Large intestine (tissue), 3 donors: ENCODE measurements at regions not wholly inside any gene's neighbourhood (a gene's known extent, or its start where the extent isn't known, plus 50 kb on each side); places are given as distances from the start of the nearest gene placed in this dataset.

Source experiments
- DNase-seq, 2 donors: peaks; one replicate each; pipeline versions ENCODE4 v3.0.0 to v3.0.0-alpha.2; 2013
- H3K27ac ChIP-seq: one replicate; pipeline ENCODE4 v1.5.1; 2013; ENCODE audit warnings: low read length
- H3K27me3 ChIP-seq: 2 replicates; pipeline ENCODE4 v1.6.1; 2013; ENCODE audit warnings: low read length; ENCODE audit not compliant: control insufficient read depth, insufficient read depth
- H3K36me3 ChIP-seq: 2 replicates; pipeline ENCODE4 v1.6.1; 2013; ENCODE audit warnings: low read length; ENCODE audit not compliant: control insufficient read depth, insufficient read depth
- H3K4me1 ChIP-seq: one replicate; pipeline ENCODE4 v1.6.1; 2013; ENCODE audit warnings: low read length; ENCODE audit not compliant: control insufficient read depth, insufficient read depth
- H3K4me3 ChIP-seq: one replicate; pipeline ENCODE4 v1.5.1; 2013; ENCODE audit warnings: low read length
- H3K9me3 ChIP-seq: one replicate; pipeline ENCODE4 v1.6.1; 2013; ENCODE audit warnings: mild to moderate bottlenecking, low read depth, low read length, moderate library complexity; ENCODE audit not compliant: control insufficient read depth
- WGBS: methylation state at CpG from one replicate; pipeline ENCODE4 v1.1.5; 2013; ENCODE audit warnings: low lambda C conversion rate; ENCODE audit not compliant: insufficient coverage; 5-methylcytosine and 5-hydroxymethylcytosine counted together

GRCh38 chr4:141395919-141396318 lies 175.2 kb downstream of the ZNF330 start:
- WGBS = no CpG with 5 or more reads among the region's 5 CpGs
- Histone ChIP-seq H3K4me3 (no peak overlapping the region), H3K4me1 (no peaks in the 10 kb centered on the region), H3K36me3 (no peaks in the 10 kb centered on the region), H3K27ac (no peak overlapping the region), H3K9me3 (no peaks in the 10 kb centered on the region), H3K27me3 (no peaks in the 10 kb centered on the region)
- no peak for DNase-seq

- no peak for DNase-seq
- no peak overlapping the region for H3K27ac ChIP-seq
- no CpG with 5 or more reads among the region's 5 CpGs for WGBS
- H3K4me1 ChIP-seq = no peaks in the 10 kb centered on the region
- no peaks in the 10 kb centered on the region for H3K36me3 ChIP-seq
- no peaks in the 10 kb centered on the region for H3K27me3 ChIP-seq
- H3K9me3 ChIP-seq = no peaks in the 10 kb centered on the region
- no peak overlapping the region for H3K4me3 ChIP-seq
Measured at GRCh38 chr4:141402712-141403111, 182.0 kb downstream of the ZNF330 start.

- no CpG with 5 or more reads among the region's 2 CpGs for WGBS
- no peak overlapping the region for H3K27ac ChIP-seq
- H3K36me3 ChIP-seq = no peaks in the 10 kb centered on the region
- H3K27me3 ChIP-seq = no peaks in the 10 kb centered on the region
- no peak overlapping the region for H3K4me3 ChIP-seq
- no peaks in the 10 kb centered on the region for H3K9me3 ChIP-seq
- DNase-seq = no peak
- H3K4me1 ChIP-seq = no peaks in the 10 kb centered on the region
Measured at GRCh38 chr4:141403782-141404181, 183.1 kb downstream of the ZNF330 start.

GRCh38 chr4:141406237-141406636 lies 185.5 kb downstream of the ZNF330 start:
- Histone ChIP-seq H3K4me3 (no peak overlapping the region), H3K9me3 (no peaks in the 10 kb centered on the region), H3K27me3 (no peaks in the 10 kb centered on the region), H3K27ac (no peak overlapping the region), H3K4me1 (no peaks in the 10 kb centered on the region), H3K36me3 (no peaks in the 10 kb centered on the region)
- no peak for DNase-seq

DNA sequence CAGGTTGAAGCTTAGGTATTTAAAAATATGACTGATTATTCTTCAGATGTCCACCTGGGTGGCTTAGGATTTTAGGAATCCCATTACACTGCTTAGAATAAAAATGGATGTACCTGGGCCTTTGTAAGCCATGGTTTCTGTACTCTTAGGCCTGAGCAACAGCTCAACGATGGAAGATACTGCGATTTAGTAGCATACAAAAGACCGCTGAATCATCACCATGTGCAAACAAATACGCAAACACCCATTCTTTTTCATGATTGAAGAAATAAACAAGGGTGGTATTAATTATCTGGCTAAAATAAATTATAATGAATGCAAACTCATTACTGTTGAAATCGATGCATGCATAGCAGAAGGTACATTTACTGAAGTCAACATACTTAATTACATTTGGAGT lies 188.9 kb downstream of the ZNF330 start:
- Histone ChIP-seq H3K36me3 (no peaks in the 10 kb centered on the region), H3K4me1 (no peaks in the 10 kb centered on the region), H3K4me3 (no peak overlapping the region), H3K27ac (no peak overlapping the region), H3K27me3 (no peaks in the 10 kb centered on the region), H3K9me3 (no peaks in the 10 kb centered on the region)
- 97% methylated on average over 3 of the region's 5 CpGs for WGBS
- no peak for DNase-seq

- 50% methylated on average over 1 of the region's 4 CpGs for WGBS
- H3K27me3 ChIP-seq = no peaks in the 10 kb centered on the region
- no peaks in the 10 kb centered on the region for H3K36me3 ChIP-seq
- H3K27ac ChIP-seq = no peak overlapping the region
- no peak for DNase-seq
- H3K4me3 ChIP-seq = no peak overlapping the region
- no peaks in the 10 kb centered on the region for H3K4me1 ChIP-seq
- no peaks in the 10 kb centered on the region for H3K9me3 ChIP-seq
Measured at GRCh38 chr4:141410839-141411238, 190.1 kb downstream of the ZNF330 start.

DNA sequence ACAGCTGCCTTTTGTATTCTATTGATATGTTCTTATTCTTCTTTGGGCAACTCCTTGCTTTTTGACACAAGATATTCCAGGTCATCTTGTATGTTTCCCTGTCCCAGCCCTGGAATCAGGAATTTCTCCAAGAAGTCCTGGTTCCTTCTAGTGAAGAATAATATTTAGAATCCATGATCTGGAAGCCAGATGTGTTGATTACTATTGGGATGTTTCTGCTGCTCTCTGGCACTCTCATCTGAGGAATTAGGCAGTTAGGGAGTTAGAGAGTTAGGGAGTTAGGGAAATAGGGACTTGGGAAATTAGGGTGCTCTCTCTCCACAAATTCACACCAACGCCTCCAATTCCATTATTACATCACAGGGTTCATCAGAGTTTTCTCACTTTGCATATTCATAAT lies 191.2 kb downstream of the ZNF330 start:
- Histone ChIP-seq H3K27me3 (no peaks in the 10 kb centered on the region), H3K4me3 (no peak overlapping the region), H3K36me3 (no peaks in the 10 kb centered on the region), H3K27ac (no peak overlapping the region), H3K9me3 (no peaks in the 10 kb centered on the region), H3K4me1 (no peaks in the 10 kb centered on the region)
- whole genome bisulfite sequencing = no CpG with 5 or more reads among the region's 1 CpG
- DNase-seq = no peak

- Histone ChIP-seq H3K4me1 (no peaks in the 10 kb centered on the region), H3K9me3 (no peaks in the 10 kb centered on the region), H3K4me3 (no peak overlapping the region), H3K36me3 (no peaks in the 10 kb centered on the region), H3K27me3 (no peaks in the 10 kb centered on the region), H3K27ac (no peak overlapping the region)
- no CpG with 5 or more reads among the region's 2 CpGs for WGBS
- no peak for DNase-seq
Measured at GRCh38 chr4:141413366-141413765, 192.7 kb downstream of the ZNF330 start.

DNA sequence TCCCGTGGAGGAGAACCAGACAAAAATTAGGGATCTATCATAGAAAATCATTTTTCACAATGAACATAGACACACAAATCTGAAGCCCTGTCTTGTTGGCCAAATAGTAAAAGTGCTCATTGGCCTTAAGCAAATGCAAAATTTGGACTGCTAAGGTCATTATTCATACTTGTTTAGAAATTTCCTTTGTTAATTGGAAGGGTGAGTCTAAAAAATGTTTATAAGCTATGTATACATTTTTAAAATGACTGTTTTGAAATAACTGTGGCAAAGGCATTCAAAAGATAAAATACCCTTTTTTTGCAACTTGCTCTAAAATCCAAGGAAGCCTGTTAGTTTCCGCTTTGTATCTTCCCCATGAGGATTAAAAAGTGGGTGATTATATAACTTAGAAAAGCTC lies 195.0 kb downstream of the ZNF330 start:
- WGBS = 60% methylated on average over 1 of the region's 2 CpGs
- Histone ChIP-seq H3K4me3 (no peak overlapping the region), H3K4me1 (no peaks in the 10 kb centered on the region), H3K27ac (no peak overlapping the region), H3K9me3 (no peaks in the 10 kb centered on the region), H3K27me3 (no peaks in the 10 kb centered on the region), H3K36me3 (no peaks in the 10 kb centered on the region)
- no peak for DNase-seq

- Histone ChIP-seq H3K4me1 (no peaks in the 10 kb centered on the region), H3K27ac (no peak overlapping the region), H3K9me3 (no peaks in the 10 kb centered on the region), H3K4me3 (no peak overlapping the region), H3K36me3 (no peaks in the 10 kb centered on the region), H3K27me3 (no peaks in the 10 kb centered on the region)
- no CpG with 5 or more reads among the region's 2 CpGs for WGBS
- no peak for DNase-seq
Measured at GRCh38 chr4:141416219-141416618, 195.5 kb downstream of the ZNF330 start.

- no peaks in the 10 kb centered on the region for H3K4me1 ChIP-seq
- H3K27me3 ChIP-seq = no peaks in the 10 kb centered on the region
- WGBS = no CpG with 5 or more reads among the region's 4 CpGs
Measured at GRCh38 chr4:141416677-141417363, 196.1 kb downstream of the ZNF330 start.

More at GRCh38 chr4:141416677-141417363, 196.1 kb downstream of the ZNF330 start:
- no peak overlapping the region for H3K4me3 ChIP-seq
- no peaks in the 10 kb centered on the region for H3K9me3 ChIP-seq
- DNase-seq = no peak
- no peak overlapping the region for H3K27ac ChIP-seq
- H3K36me3 ChIP-seq = no peaks in the 10 kb centered on the region
